Testis (tissue), 2 donors: ENCODE measurements at regions not wholly inside any gene's neighbourhood (a gene's known extent, or its start where the extent isn't known, plus 50 kb on each side); places are given as distances from the start of the nearest gene placed in this dataset.

Experiments used
- DNase-seq: peaks from one replicate; pipeline ENCODE4 v3.0.0-alpha.2; 2019
- H3K27ac ChIP-seq, 2 donors: fragments of 200-600 bp; sonication (generic); one replicate each; pipeline ENCODE4 v1.5.1; 2019
- H3K27me3 ChIP-seq: fragments of 200-600 bp; sonication (generic); one replicate; pipeline ENCODE4 v1.5.1; 2019
- H3K36me3 ChIP-seq: fragments of 200-600 bp; sonication (generic); one replicate; pipeline ENCODE4 v1.5.1; 2017; ENCODE audit warnings: low read depth; ENCODE audit errors: missing control alignments
- H3K4me1 ChIP-seq: fragments of 200-600 bp; sonication (generic); one replicate; pipeline ENCODE4 v1.5.1; 2019
- H3K4me3 ChIP-seq, 2 donors: fragments of 200-600 bp; sonication (generic); one replicate each; pipeline ENCODE4 v1.5.1; 2017 to 2019
- H3K9me3 ChIP-seq: fragments of 200-600 bp; sonication (generic); one replicate; pipeline ENCODE4 v1.5.1; 2017
- CTCF ChIP-seq, 3 experiments: fragments of 450-650 bp in 2 of 3; fragments of 200-600 bp in 1 of 3; sonication (generic) in 1 of 3; IDR thresholded peaks; one replicate each; pipeline ENCODE4 v1.5.1; 2016 to 2019; ENCODE audit warnings: antibody characterized with exemption in 3 of 3, mild to moderate bottlenecking in 2 of 3, moderate library complexity in 1 of 3
- POLR2A ChIP-seq: fragments of 450-650 bp; IDR thresholded peaks from one replicate; pipeline ENCODE4 v1.6.1; 2017; ENCODE audit warnings: antibody characterized with exemption, mild to moderate bottlenecking, moderate library complexity
- WGBS, 2 donors: methylation state at CpG; one replicate each; pipeline ENCODE4 v1.1.5; 2018; 5-methylcytosine and 5-hydroxymethylcytosine counted together
- intact Hi-C: fragments of 100-400 bp; cut with DNase I; formaldehyde crosslinking; loops from one replicate; pipeline ENCODE4 v1.15.1; 2023; ENCODE audit warnings: low total_unique reads

DNA sequence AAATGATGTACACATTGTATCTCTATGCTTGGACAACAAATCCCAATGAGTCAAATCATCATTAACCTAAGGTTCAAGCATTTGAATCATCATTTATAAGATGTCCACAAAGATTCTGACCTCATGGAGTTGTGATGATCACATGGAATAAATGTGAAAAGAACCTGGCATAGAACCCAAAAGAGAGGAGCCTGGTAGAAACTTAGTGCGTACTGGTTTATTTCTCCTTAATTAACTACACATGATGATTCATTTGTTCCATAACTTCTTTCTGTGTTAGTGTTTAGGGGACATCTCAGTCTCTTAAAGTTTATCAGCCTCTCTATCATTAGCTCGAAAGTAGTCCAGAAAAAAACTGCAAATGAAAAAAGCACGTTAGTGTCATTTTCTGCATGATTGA is 411.6 kb downstream of the BRINP1 start:
- Histone ChIP-seq H3K27ac (no peak overlapping the region), H3K27me3 (no peaks in the 10 kb centered on the region), H3K4me3 (no peak overlapping the region), H3K36me3 (no peaks in the 10 kb centered on the region), H3K4me1 (no peaks in the 10 kb centered on the region), H3K9me3 (no peaks in the 10 kb centered on the region)
- WGBS, 2 donors = 92% methylated on average over 3 of the region's 3 CpGs
- TF ChIP-seq CTCF (IDR thresholded peaks at IDR 0.05) (no peak), POLR2A (no peak)
- intact Hi-C loops = no loop called here
- no peak for DNase-seq

- 24 to 49% methylated on average over 5 of the region's 5 CpGs for WGBS, 2 donors
- TF ChIP-seq POLR2A = no peak
- no peak for TF ChIP-seq CTCF (IDR thresholded peaks at IDR 0.05)
Measured at GRCh38 chr9:118959366-118959765, 409.9 kb downstream of the BRINP1 start.

GRCh38 chr9:118961857-118962256 is 407.4 kb downstream of the BRINP1 start:
- Histone ChIP-seq H3K4me3 (no peak overlapping the region), H3K4me1 (no peaks in the 10 kb centered on the region), H3K27ac (no peak overlapping the region), H3K9me3 (no peaks in the 10 kb centered on the region), H3K36me3 (no peaks in the 10 kb centered on the region), H3K27me3 (no peaks in the 10 kb centered on the region)
- 13 to 28% methylated on average over 1 of the region's 1 CpG for WGBS, 2 donors
- DNase-seq = no peak
- TF ChIP-seq POLR2A (no peak), CTCF (IDR thresholded peaks at IDR 0.05) (no peak)
- intact Hi-C loops = no loop called here

More at GRCh38 chr9:118959366-118959765, 409.9 kb downstream of the BRINP1 start:
- Histone ChIP-seq H3K36me3 (no peaks in the 10 kb centered on the region), H3K4me1 (no peaks in the 10 kb centered on the region), H3K9me3 (no peaks in the 10 kb centered on the region), H3K27ac (no peak overlapping the region), H3K4me3 (no peak overlapping the region), H3K27me3 (no peaks in the 10 kb centered on the region)
- intact Hi-C loops = no loop called here
- no peak for DNase-seq

GRCh38 chr9:118962426-118962825 is 406.8 kb downstream of the BRINP1 start:
- Histone ChIP-seq H3K4me1 (no peaks in the 10 kb centered on the region), H3K27me3 (no peaks in the 10 kb centered on the region), H3K36me3 (no peaks in the 10 kb centered on the region), H3K27ac (no peak overlapping the region), H3K9me3 (no peaks in the 10 kb centered on the region), H3K4me3 (no peak overlapping the region)
- intact Hi-C loops = no loop called here
- TF ChIP-seq POLR2A (no peak), CTCF (IDR thresholded peaks at IDR 0.05) (no peak)
- DNase-seq = no peak
- 49 to 67% methylated on average over 3 of the region's 3 CpGs for WGBS, 2 donors

DNA sequence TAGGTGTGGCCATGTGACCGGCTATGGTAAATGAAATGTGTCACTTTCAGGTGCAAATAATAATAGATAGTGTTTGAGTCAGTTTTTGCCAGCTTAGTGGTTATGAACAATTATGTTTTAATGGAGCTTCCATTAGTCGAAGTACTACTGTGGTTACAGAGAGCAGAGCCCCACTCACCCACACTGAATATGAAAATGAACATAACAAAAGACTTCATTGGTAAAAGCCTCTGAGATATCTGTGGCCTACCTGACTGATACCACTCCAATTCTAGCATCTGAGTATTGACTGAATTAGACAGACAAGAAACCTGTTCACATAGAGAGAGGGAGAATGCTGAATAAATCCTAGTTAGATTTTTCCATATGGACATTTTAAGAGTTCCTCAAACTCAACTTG is 405.6 kb downstream of the BRINP1 start:
- H3K27me3 ChIP-seq = no peaks in the 10 kb centered on the region
- no peaks in the 10 kb centered on the region for H3K9me3 ChIP-seq
- no peaks in the 10 kb centered on the region for H3K36me3 ChIP-seq
- H3K4me1 ChIP-seq = no peaks in the 10 kb centered on the region
- no peak overlapping the region for H3K4me3 ChIP-seq
- 92 to 93% methylated on average over 2 of the region's 2 CpGs for WGBS, 2 donors
- no peak overlapping the region for H3K27ac ChIP-seq
- no peak for TF ChIP-seq POLR2A
- no peak for TF ChIP-seq CTCF (IDR thresholded peaks at IDR 0.05)
- intact Hi-C loops = no loop called here
- no peak for DNase-seq
